Activated T-cell treated with anti-CD3 and anti-CD28 coated beads, Interleukin-2, amount 50 U/mL, for 4 hours (primary cell): ENCODE measurements at regions not wholly inside any gene's neighbourhood (a gene's known extent, or its start where the extent isn't known, plus 50 kb on each side); places are given as distances from the start of the nearest gene placed in this dataset.

ENCODE experiments used
- ATAC-seq, 2 donors: fragments of 200-7000 bp; cut with Tn5 transposase; one replicate each; pipeline ENCODE4 v1.10.0; 2021
- DNase-seq: peaks from one replicate; pipeline ENCODE4 v3.0.0-alpha.2; 2020
- H3K27me3 Mint-ChIP-seq: one replicate; pipeline ENCODE4 v1.8.0; 2021; ENCODE audit warnings: low read depth, mixed read lengths
- H3K36me3 Mint-ChIP-seq: one replicate; pipeline ENCODE4 v1.8.0; 2022; ENCODE audit warnings: mixed read lengths; ENCODE audit not compliant: insufficient read depth
- H3K4me1 Mint-ChIP-seq: one replicate; pipeline ENCODE4 v1.8.0; 2021; ENCODE audit warnings: low read depth, mixed read lengths
- H3K4me3 Mint-ChIP-seq: one replicate; pipeline ENCODE4 v1.8.0; 2021; ENCODE audit warnings: mild to moderate bottlenecking, moderate library complexity, mixed read lengths
- H3K9me3 Mint-ChIP-seq: one replicate; pipeline ENCODE4 v1.8.0; 2021; ENCODE audit warnings: mixed read lengths

- no peaks in the 10 kb centered on the region for H3K4me1 Mint-ChIP-seq
- H3K27me3 Mint-ChIP-seq: no peaks in the 10 kb centered on the region
- H3K36me3 Mint-ChIP-seq: no peaks in the 10 kb centered on the region
- no peak for DNase-seq
- no peak for ATAC-seq
- peaks cover 6% of the 10 kb centered on the region for H3K9me3 Mint-ChIP-seq
- H3K4me3 Mint-ChIP-seq: no peak overlapping the region
These were observed 1286.4 kb downstream of the GRIK2 start for GRCh38 chr6:102679865-102680264.

GRCh38 chr6:102677225-102677624 is 1283.7 kb downstream of the GRIK2 start:
- H3K9me3 Mint-ChIP-seq: peaks cover under 1% of the 10 kb centered on the region
- no peak overlapping the region for H3K4me3 Mint-ChIP-seq
- H3K4me1 Mint-ChIP-seq: no peaks in the 10 kb centered on the region
- ATAC-seq: no peak
- no peak for DNase-seq
- no peaks in the 10 kb centered on the region for H3K36me3 Mint-ChIP-seq
- no peaks in the 10 kb centered on the region for H3K27me3 Mint-ChIP-seq

GRCh38 chr6:102670735-102671134 is 1277.2 kb downstream of the GRIK2 start:
- H3K27me3 Mint-ChIP-seq: no peaks in the 10 kb centered on the region
- DNase-seq (no peak), ATAC-seq (no peak)
- no peaks in the 10 kb centered on the region for H3K36me3 Mint-ChIP-seq
- no peaks in the 10 kb centered on the region for H3K9me3 Mint-ChIP-seq
- H3K4me1 Mint-ChIP-seq: no peaks in the 10 kb centered on the region
- H3K4me3 Mint-ChIP-seq: no peak overlapping the region

GRCh38 chr6:102662851-102663250 is 1269.3 kb downstream of the GRIK2 start:
- Mint-ChIP-seq H3K27me3 (no peaks in the 10 kb centered on the region), H3K36me3 (no peaks in the 10 kb centered on the region), H3K9me3 (peaks cover 3% of the 10 kb centered on the region), H3K4me1 (no peaks in the 10 kb centered on the region), H3K4me3 (no peak overlapping the region)
- ATAC-seq (no peak), DNase-seq (no peak)

- Mint-ChIP-seq H3K27me3 (no peaks in the 10 kb centered on the region), H3K4me3 (no peak overlapping the region)
These were observed 1266.8 kb downstream of the GRIK2 start for GRCh38 chr6:102660303-102660702.

GRCh38 chr6:102655823-102656222 is 1262.3 kb downstream of the GRIK2 start:
- no peaks in the 10 kb centered on the region for H3K27me3 Mint-ChIP-seq
- ATAC-seq: no peak
- no peak overlapping the region for H3K4me3 Mint-ChIP-seq
- no peaks in the 10 kb centered on the region for H3K4me1 Mint-ChIP-seq
- no peak for DNase-seq
- peaks cover 17% of the 10 kb centered on the region for H3K9me3 Mint-ChIP-seq
- H3K36me3 Mint-ChIP-seq: no peaks in the 10 kb centered on the region

More at GRCh38 chr6:102660303-102660702, 1266.8 kb downstream of the GRIK2 start:
- DNase-seq (no peak), ATAC-seq (no peak)
- Mint-ChIP-seq H3K36me3 (no peaks in the 10 kb centered on the region), H3K4me1 (no peaks in the 10 kb centered on the region), H3K9me3 (peaks cover 11% of the 10 kb centered on the region)

- no peaks in the 10 kb centered on the region for H3K27me3 Mint-ChIP-seq
- H3K36me3 Mint-ChIP-seq: no peaks in the 10 kb centered on the region
- H3K4me1 Mint-ChIP-seq: no peaks in the 10 kb centered on the region
These were observed 1247.9 kb downstream of the GRIK2 start for GRCh38 chr6:102641426-102641825.

GRCh38 chr6:102631921-102632320 is 1238.4 kb downstream of the GRIK2 start:
- ATAC-seq: no peak
- H3K27me3 Mint-ChIP-seq: no peaks in the 10 kb centered on the region
- peaks cover 6% of the 10 kb centered on the region for H3K9me3 Mint-ChIP-seq
- DNase-seq: no peak
- H3K4me1 Mint-ChIP-seq: no peaks in the 10 kb centered on the region
- H3K4me3 Mint-ChIP-seq: no peak overlapping the region
- no peaks in the 10 kb centered on the region for H3K36me3 Mint-ChIP-seq

More at GRCh38 chr6:102641426-102641825, 1247.9 kb downstream of the GRIK2 start:
- DNase-seq (no peak), ATAC-seq (no peak)
- Mint-ChIP-seq H3K4me3 (no peak overlapping the region), H3K9me3 (peaks cover 3% of the 10 kb centered on the region)

GRCh38 chr6:102623201-102623600 is 1229.7 kb downstream of the GRIK2 start:
- H3K4me1 Mint-ChIP-seq: no peaks in the 10 kb centered on the region
- H3K36me3 Mint-ChIP-seq: no peaks in the 10 kb centered on the region
- no peak overlapping the region for H3K4me3 Mint-ChIP-seq
- DNase-seq: no peak
- ATAC-seq: no peak
- no peaks in the 10 kb centered on the region for H3K27me3 Mint-ChIP-seq
- peaks cover 4% of the 10 kb centered on the region for H3K9me3 Mint-ChIP-seq

- no peaks in the 10 kb centered on the region for H3K36me3 Mint-ChIP-seq
- H3K9me3 Mint-ChIP-seq: peaks cover 9% of the 10 kb centered on the region
- no peak overlapping the region for H3K4me3 Mint-ChIP-seq
- H3K27me3 Mint-ChIP-seq: no peaks in the 10 kb centered on the region
- no peaks in the 10 kb centered on the region for H3K4me1 Mint-ChIP-seq
- DNase-seq (no peak), ATAC-seq (no peak)
These were observed 1226.1 kb downstream of the GRIK2 start for GRCh38 chr6:102619585-102619984.

GRCh38 chr6:102582569-102582968 is 1189.1 kb downstream of the GRIK2 start:
- no peaks in the 10 kb centered on the region for H3K27me3 Mint-ChIP-seq
- H3K4me3 Mint-ChIP-seq: no peak overlapping the region
- no peaks in the 10 kb centered on the region for H3K36me3 Mint-ChIP-seq
- ATAC-seq: no peak
- no peak for DNase-seq
- H3K9me3 Mint-ChIP-seq: no peaks in the 10 kb centered on the region
- no peaks in the 10 kb centered on the region for H3K4me1 Mint-ChIP-seq

- Mint-ChIP-seq H3K4me3 (no peak overlapping the region), H3K27me3 (no peaks in the 10 kb centered on the region), H3K36me3 (no peaks in the 10 kb centered on the region), H3K9me3 (no peaks in the 10 kb centered on the region), H3K4me1 (no peaks in the 10 kb centered on the region)
- no peak for ATAC-seq
- DNase-seq: no peak
These were observed 1188.0 kb downstream of the GRIK2 start for GRCh38 chr6:102581378-102582124.

GRCh38 chr6:102571236-102571908 is 1177.9 kb downstream of the GRIK2 start:
- no peak for DNase-seq
- Mint-ChIP-seq H3K27me3 (no peaks in the 10 kb centered on the region), H3K9me3 (peaks cover 9% of the 10 kb centered on the region), H3K4me1 (no peaks in the 10 kb centered on the region), H3K4me3 (no peak overlapping the region), H3K36me3 (no peaks in the 10 kb centered on the region)
- no peak for ATAC-seq

GRCh38 chr6:102562713-102563112 is 1169.2 kb downstream of the GRIK2 start:
- H3K4me1 Mint-ChIP-seq: no peaks in the 10 kb centered on the region
- no peak for DNase-seq
- H3K4me3 Mint-ChIP-seq: no peak overlapping the region
- ATAC-seq: no peak
- no peaks in the 10 kb centered on the region for H3K27me3 Mint-ChIP-seq
- H3K9me3 Mint-ChIP-seq: peaks cover 7% of the 10 kb centered on the region
- H3K36me3 Mint-ChIP-seq: no peaks in the 10 kb centered on the region

- Mint-ChIP-seq H3K9me3 (no peaks in the 10 kb centered on the region), H3K4me1 (no peaks in the 10 kb centered on the region), H3K36me3 (no peaks in the 10 kb centered on the region), H3K4me3 (no peak overlapping the region), H3K27me3 (no peaks in the 10 kb centered on the region)
- DNase-seq (no peak), ATAC-seq (no peak)
These were observed 1159.7 kb downstream of the GRIK2 start for GRCh38 chr6:102553214-102553613.
